ENCODE measurements at regions not wholly inside any gene's neighbourhood (a gene's known extent, or its start where the extent isn't known, plus 50 kb on each side); places are given as distances from the start of the nearest gene placed in this dataset.
"Not testable (repeated sequence)": the region's sequence is repeated elsewhere in the genome, so short reads cannot be mapped to it uniquely, and the experiment has no call there.

DNA sequence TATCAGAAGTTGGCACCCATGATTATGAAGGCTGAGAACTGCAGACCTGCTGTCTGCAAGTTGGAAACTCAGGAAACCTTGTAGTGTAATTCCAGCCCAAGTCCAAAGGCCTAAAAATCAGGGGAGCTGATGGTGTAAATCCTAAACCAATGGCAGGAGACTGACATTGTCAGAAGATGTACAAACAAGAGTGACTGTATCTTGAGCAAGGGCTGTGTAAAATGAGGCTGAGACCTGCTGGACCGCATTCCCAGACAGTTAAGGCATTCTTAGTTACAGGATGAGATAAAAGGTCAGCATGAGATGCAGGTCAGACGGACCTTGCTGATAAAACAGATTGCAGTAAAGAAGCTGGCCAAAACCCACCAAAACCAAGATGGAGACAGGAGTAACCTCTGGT lies 147.7 kb downstream of the COG6 start:
- no peak for DNase-seq

DNA sequence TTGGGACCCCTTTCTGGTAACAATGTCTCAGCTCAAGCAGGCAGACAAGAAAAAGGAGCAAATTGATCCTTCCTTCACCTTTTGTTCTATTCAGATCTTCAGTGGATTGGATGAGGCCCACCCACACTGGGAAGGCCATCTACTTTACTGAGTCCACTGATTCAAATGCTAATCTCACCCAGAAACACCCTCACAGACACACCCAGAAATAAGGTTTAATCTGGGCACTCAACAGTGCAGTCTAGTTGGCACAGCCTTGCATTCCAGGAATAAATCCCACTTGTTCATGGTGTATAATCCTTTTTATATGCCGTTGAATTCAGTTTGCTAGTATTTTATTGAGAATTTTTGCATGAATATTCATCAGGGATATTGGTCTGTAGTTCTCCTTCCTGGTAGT lies 148.4 kb downstream of the COG6 start:
- DNase-seq, result no peak

GRCh38 chr13:39804332-39805210 lies 149.1 kb downstream of the COG6 start:
- DNase-seq, result no peak

- no peak for DNase-seq
Observed at GRCh38 chr13:39809466-39809865, 154.0 kb downstream of the COG6 start.

GRCh38 chr13:39810091-39810877 lies 154.8 kb downstream of the COG6 start:
- DNase-seq, result no peak

- no peak for DNase-seq
Observed at GRCh38 chr13:39811051-39811450, 155.6 kb downstream of the COG6 start.

GRCh38 chr13:39811696-39812095 lies 156.2 kb downstream of the COG6 start:
- DNase-seq, result no peak

DNA sequence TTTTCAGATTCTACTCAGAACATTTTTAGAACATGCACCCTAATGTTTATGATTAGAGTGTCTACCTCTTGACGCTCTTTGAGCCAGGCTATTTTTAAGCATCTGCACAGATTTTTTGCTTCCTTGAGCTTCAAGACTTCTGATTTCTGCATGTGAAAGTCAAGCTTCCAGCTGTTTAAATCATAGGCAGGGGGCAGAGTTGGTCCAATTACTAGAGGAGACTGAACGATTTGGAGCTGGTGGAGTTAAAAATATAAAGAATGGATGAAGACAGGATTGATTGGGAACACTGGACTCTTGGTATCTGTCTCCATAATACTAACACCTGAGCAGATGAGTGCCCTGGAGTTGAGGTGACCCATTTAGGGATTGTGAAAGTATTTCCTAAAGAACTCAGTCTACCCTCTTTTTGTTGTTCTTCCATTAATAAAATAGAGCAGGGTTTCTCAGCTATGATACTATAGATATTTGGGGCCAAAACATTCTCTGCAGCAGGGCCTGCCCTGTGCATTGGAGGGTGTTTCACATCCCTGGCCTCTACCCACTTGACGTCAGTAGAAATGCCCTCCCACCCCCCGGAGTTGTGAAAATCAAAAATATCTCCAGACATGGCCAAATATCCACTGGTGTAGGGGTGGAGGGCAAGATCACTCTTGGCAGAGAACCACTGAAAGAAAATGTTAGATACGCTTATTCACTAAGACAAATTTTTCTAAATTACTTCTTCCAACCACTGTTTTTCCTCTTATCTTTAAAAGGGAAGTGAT lies 160.1 kb downstream of the COG6 start:
- DNase-seq, result no peak

GRCh38 chr13:39816936-39817335 lies 161.5 kb downstream of the COG6 start:
- DNase-seq, result no peak

DNA sequence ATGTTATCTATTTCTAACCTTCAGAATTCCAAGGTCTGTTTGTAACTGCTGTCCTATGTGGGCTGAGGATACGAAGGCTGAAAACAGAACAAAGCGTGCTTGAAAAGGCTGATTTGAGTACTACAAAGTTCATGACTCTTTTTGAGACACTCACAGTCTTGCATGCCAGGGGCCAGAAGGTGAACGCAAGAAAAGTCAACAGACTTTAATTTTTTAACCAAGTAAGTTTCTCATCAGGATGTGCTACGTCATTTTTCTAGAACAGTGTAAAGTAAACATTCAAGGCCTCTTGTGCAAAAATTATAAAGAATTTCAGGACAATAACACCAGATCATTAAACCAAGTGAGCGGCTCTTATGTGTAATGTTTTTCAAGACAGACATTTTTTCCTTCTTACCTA lies 163.5 kb downstream of the COG6 start:
- no peak for DNase-seq

- DNase-seq, result no peak
Observed at GRCh38 chr13:39820606-39821005, 165.1 kb downstream of the COG6 start.

GRCh38 chr13:39821977-39822376 lies 166.5 kb downstream of the COG6 start:
- DNase-seq, result no peak

DNA sequence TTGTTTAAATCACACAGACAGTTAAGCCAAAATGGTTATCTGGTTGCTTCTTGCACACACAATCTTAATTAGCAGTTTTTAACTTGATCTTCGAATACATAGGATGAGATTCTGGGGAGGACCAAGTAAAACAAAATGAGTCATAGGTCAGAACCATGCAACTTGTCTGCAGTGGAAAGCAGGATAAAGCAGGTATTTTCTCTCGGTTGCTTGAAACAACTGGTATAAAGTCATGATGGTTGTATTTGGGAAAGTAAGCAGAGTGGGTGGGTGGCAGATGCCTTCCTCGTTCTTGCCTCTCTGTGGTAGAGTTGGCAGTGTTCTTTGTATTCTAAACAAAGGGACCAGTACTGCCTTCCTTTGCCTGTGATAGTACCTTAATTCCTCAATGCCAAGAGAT lies 167.0 kb downstream of the COG6 start:
- no peak for DNase-seq

- no peak for DNase-seq
Observed at GRCh38 chr13:39823063-39823713, 167.7 kb downstream of the COG6 start.

DNA sequence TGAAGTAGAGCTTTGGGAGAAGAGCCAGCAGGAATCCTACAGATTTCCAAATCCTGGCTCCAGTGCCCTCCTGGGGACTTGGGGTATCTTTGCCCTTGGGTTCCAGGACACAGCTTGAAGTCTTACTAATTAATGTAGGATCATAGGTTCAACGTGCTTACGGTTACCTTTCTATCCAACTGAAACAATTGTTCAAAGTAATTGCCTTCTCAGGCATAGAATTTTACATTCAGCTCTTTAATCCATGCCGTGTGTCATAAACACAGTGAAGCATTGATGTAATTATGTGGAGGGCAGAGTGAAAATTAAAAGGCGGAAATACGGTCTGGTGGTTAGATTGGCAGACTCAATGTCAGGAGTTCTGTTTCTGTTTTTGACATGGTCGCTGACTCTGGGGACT lies 170.4 kb downstream of the COG6 start:
- no peak for DNase-seq

GRCh38 chr13:39835253-39835652 lies 179.8 kb downstream of the COG6 start:
- DNase-seq, result peak; percentile 11

DNA sequence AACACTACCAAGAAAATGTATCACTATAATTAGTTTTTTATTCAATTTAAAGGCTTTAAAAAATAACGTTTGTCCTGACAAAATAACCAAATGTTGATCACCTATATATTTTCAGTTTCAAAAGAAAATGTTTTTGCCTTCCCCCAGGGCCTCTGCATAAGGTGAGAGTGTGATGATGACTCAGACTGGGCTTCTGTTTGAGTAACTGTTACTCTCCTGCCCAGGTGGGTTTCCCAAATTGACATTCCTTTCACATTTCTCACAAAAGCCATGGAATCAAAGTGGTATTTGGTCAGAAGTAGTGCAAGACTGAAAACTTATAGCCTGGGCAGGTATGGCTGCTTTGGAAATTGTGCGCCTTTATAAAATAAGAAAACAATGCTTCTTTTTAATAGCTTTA lies 180.6 kb downstream of the COG6 start:
- DNase-seq, result no peak

- DNase-seq, result not testable (repeated sequence)
Observed at GRCh38 chr13:39837866-39838265, 182.4 kb downstream of the COG6 start.

DNA sequence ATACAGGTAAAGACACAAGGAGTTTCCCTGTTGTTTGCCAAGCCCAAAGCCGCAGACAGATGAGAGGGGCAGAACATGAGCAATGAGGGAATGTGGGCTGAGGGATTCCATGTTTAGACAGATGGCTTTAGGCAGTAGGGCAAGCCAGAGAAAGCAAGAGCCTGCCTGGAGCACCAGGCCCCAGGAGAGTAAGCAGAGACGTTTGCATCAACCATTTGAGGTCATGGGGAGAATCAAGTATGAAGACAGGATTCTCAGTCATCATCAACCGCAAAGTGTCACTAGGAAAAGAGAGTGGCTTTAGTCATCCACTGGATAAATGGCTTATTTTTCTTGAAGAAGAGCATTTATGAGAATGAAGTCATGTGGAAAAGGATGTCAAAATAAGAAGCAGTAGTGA lies 184.7 kb downstream of the COG6 start:
- peak; percentile 68 for DNase-seq

DNA sequence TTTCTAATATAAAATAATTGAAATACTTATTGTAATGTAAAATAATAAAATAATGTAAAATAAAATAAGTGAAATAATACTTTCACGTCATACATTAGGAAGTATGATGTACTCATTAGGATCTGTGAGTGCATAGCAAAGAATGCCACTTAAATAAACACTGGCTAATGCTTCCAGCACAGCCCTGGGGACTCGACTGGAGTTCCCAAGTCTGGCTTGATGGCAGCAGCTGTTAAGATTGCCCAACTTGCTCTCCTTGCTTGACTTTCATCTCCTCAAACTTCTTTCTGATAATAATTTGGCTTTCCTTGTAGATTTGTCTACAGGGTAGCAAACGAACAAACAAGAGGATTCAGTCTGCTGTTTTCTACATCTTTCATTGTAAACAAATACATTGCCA lies 191.9 kb downstream of the COG6 start:
- DNase-seq, result no peak

DNA sequence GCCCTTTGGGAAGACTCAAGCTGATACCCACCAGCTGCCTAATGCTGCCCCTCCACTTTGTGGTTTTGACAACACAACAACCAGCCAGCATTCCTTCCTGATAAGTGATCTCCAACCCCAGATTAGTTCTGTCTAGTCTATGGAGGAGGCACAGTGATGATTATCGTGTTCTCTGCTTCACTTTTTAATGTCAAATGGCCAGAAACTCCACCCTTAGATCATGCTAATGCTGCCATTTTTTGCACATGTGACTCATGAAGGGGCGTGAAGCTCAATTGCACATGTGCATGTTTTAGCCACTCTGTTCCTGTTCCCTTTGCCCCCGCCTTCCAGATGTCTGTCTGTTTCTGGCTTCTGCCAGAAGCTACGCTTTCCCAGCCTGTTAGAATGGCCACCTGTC lies 199.8 kb downstream of the COG6 start:
- no peak for DNase-seq

GRCh38 chr13:39856714-39857113 lies 201.3 kb downstream of the COG6 start:
- DNase-seq, result no peak

GRCh38 chr13:39858794-39859193 lies 203.3 kb downstream of the COG6 start:
- no peak for DNase-seq

Measured in fibroblast of skin of back (primary cell).